HG03060 (cell line): ENCODE measurements at regions not wholly inside any gene's neighbourhood (a gene's known extent, or its start where the extent isn't known, plus 50 kb on each side); places are given as distances from the start of the nearest gene placed in this dataset.

ENCODE experiments used
- ATAC-seq: cut with Tn5 transposase; IDR thresholded peaks from one replicate; pipeline ENCODE4 v1.9.1; 2021; ENCODE audit warnings: low read depth, moderate number of reproducible peaks; ENCODE audit not compliant: unreplicated experiment

- ATAC-seq: no peak
Observed at GRCh38 chr15:36479200-36479896, 100.1 kb upstream of the CDIN1 start.

- no peak for ATAC-seq
Observed at GRCh38 chr15:36481156-36481555, 98.3 kb upstream of the CDIN1 start.

- no peak for ATAC-seq
Observed at GRCh38 chr15:36483409-36483808, 96.0 kb upstream of the CDIN1 start.

GRCh38 chr15:36484038-36484778, 95.2 kb upstream of the CDIN1 start:
- ATAC-seq: no peak

GRCh38 chr15:36491912-36492311, 87.5 kb upstream of the CDIN1 start:
- no peak for ATAC-seq

GRCh38 chr15:36495456-36495991, 83.9 kb upstream of the CDIN1 start:
- no peak for ATAC-seq

GRCh38 chr15:36497901-36498300, 81.5 kb upstream of the CDIN1 start:
- no peak for ATAC-seq

GRCh38 chr15:36498401-36498800, 81.0 kb upstream of the CDIN1 start:
- no peak for ATAC-seq

GRCh38 chr15:36498916-36499315, 80.5 kb upstream of the CDIN1 start:
- ATAC-seq: no peak

GRCh38 chr15:36499412-36500389, 79.7 kb upstream of the CDIN1 start:
- no peak for ATAC-seq

- peak; percentile 79 for ATAC-seq
Observed at GRCh38 chr15:36501063-36501678, 78.3 kb upstream of the CDIN1 start.

GRCh38 chr15:36502509-36502908, 76.9 kb upstream of the CDIN1 start:
- ATAC-seq: no peak

- no peak for ATAC-seq
Observed at GRCh38 chr15:36506733-36507356, 72.6 kb upstream of the CDIN1 start.

- no peak for ATAC-seq
Observed at GRCh38 chr15:36507458-36507857, 72.0 kb upstream of the CDIN1 start.

GRCh38 chr15:36511594-36511993, 67.8 kb upstream of the CDIN1 start:
- ATAC-seq: no peak

- no peak for ATAC-seq
Observed at GRCh38 chr15:36517758-36518157, 61.7 kb upstream of the CDIN1 start.

GRCh38 chr15:36519067-36519466, 60.4 kb upstream of the CDIN1 start:
- no peak for ATAC-seq

GRCh38 chr15:36525430-36525829, 54.0 kb upstream of the CDIN1 start:
- no peak for ATAC-seq

- ATAC-seq: no peak
Observed at GRCh38 chr15:36527235-36528162, 51.9 kb upstream of the CDIN1 start.
